WTC11 (cell line): ENCODE measurements at regions not wholly inside any gene's neighbourhood (a gene's known extent, or its start where the extent isn't known, plus 50 kb on each side); places are given as distances from the start of the nearest gene placed in this dataset.

Source experiments
- IRF2 ChIP-seq: sonication (generic); formaldehyde crosslinking; IDR thresholded peaks from 2 replicates; pipeline ENCODE4 v1.8.0; 2022; ENCODE audit warnings: low read depth, missing genetic modification reagents, borderline replicate concordance
- ZNF219 ChIP-seq: sonication (generic); formaldehyde crosslinking; IDR thresholded peaks from 2 replicates; pipeline ENCODE4 v1.8.0; 2023; ENCODE audit warnings: missing genetic modification reagents, mild to moderate bottlenecking, borderline replicate concordance
- TF ChIP-seq, protein P1 (sequence below): fragments of 200-600 bp; IDR thresholded peaks from 2 replicates; pipeline ENCODE4 v1.8.0; 2022; ENCODE audit warnings: antibody characterized with exemption

DNA sequence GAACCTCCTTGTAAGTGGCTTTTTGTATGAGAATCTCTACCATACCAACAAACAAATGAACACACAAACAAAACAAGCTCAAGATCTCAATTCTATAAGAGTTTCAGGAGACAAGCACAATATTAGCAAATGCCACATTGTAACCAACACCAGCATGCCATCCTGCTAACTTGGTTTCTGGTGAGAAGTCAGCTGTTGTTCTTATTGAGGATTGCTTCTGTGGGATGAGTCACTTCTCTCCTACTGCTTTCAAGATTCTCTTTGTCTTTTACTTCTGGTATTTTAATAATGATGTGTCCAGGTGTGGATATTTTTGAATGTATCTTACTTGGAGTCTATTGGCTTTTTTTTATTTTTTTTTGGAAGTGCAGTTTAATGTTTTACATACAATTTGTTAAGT is 131.7 kb downstream of the BCL2L11 start:
- TF ChIP-seq IRF2 (CRISPR knock-in tag) = no peak
- TF ChIP-seq, protein P1, sequence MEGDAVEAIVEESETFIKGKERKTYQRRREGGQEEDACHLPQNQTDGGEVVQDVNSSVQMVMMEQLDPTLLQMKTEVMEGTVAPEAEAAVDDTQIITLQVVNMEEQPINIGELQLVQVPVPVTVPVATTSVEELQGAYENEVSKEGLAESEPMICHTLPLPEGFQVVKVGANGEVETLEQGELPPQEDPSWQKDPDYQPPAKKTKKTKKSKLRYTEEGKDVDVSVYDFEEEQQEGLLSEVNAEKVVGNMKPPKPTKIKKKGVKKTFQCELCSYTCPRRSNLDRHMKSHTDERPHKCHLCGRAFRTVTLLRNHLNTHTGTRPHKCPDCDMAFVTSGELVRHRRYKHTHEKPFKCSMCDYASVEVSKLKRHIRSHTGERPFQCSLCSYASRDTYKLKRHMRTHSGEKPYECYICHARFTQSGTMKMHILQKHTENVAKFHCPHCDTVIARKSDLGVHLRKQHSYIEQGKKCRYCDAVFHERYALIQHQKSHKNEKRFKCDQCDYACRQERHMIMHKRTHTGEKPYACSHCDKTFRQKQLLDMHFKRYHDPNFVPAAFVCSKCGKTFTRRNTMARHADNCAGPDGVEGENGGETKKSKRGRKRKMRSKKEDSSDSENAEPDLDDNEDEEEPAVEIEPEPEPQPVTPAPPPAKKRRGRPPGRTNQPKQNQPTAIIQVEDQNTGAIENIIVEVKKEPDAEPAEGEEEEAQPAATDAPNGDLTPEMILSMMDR = no peak
- no peak for TF ChIP-seq ZNF219 (CRISPR knock-in tag)
